ENCODE measurements at regions not wholly inside any gene's neighbourhood (a gene's known extent, or its start where the extent isn't known, plus 50 kb on each side); places are given as distances from the start of the nearest gene placed in this dataset.

- Mint-ChIP-seq H3K4me1 (no peaks in the 10 kb centered on the region), H3K27ac (no peak overlapping the region), H3K27me3 (ENCODE audit: low read depth) (peaks cover 16% of the 10 kb centered on the region), H3K9me3 (peaks cover 28 to 35% of the 10 kb centered on the region in 2 experiments), H3K4me3 (no peak overlapping the region), H3K36me3 (ENCODE audit: insufficient read depth in 1 of 3, low read depth in 3 of 3) (peaks cover 9 to 31% (median 19%) of the 10 kb centered on the region in 3 experiments)
- H3K79me1 ChIP-seq (ENCODE audit: insufficient read depth, low read depth, low read length, poor library complexity, severe bottlenecking): no peaks in the 10 kb centered on the region
- WGBS (ENCODE audit: extremely low coverage, insufficient read length, low lambda C conversion rate): no CpG with 5 or more reads among the region's 2 CpGs
- H4K8ac ChIP-seq (replicated peaks; ENCODE audit: insufficient read length, low read depth, low read length): no peak overlapping the region
- H3K56ac ChIP-seq (ENCODE audit: insufficient read length, low read depth, low read length): no peak overlapping the region
- no peak overlapping the region for H2AK5ac ChIP-seq (ENCODE audit: insufficient read length, low read length)
- TF ChIP-seq CTCF (conservative IDR thresholded peaks at IDR 0.05): no peak
- no peak overlapping the region for H2BK5ac ChIP-seq (ENCODE audit: insufficient read length, low read length)
- H2BK15ac ChIP-seq (ENCODE audit: low read depth, low read length): no peak overlapping the region
- no peaks in the 10 kb centered on the region for H3K23me2 ChIP-seq (ENCODE audit: insufficient read length, low read depth, low read length, poor library complexity, severe bottlenecking)
- H3K27me3 ChIP-seq (ENCODE audit: insufficient read depth, low read length): no peaks in the 10 kb centered on the region
- no peaks in the 10 kb centered on the region for H3K79me2 ChIP-seq (ENCODE audit: insufficient read depth, low read length)
- no peak overlapping the region for H3K18ac ChIP-seq (ENCODE audit: insufficient read length, low read depth, low read length)
- no peaks in the 10 kb centered on the region for H3K4me1 ChIP-seq (ENCODE audit: insufficient read depth, low read length)
- no peak overlapping the region for H3K4me2 ChIP-seq (ENCODE audit: insufficient read depth, insufficient read length, low read length)
- no peak overlapping the region for H3K23ac ChIP-seq (ENCODE audit: insufficient read length, low read depth, low read length)
- H3K9me3 ChIP-seq (ENCODE audit: control insufficient read depth, low read depth, low read length): no peaks in the 10 kb centered on the region
- H2BK120ac ChIP-seq (ENCODE audit: low read depth, low read length, poor library complexity, severe bottlenecking): no peak overlapping the region
- no peak overlapping the region for H4K91ac ChIP-seq (ENCODE audit: insufficient read length, low read depth, low read length)
- H3K4ac ChIP-seq (ENCODE audit: low read depth, low read length): no peak overlapping the region
- no peak overlapping the region for H4K5ac ChIP-seq (ENCODE audit: insufficient read length, low read depth, low read length)
- H4K20me1 ChIP-seq (ENCODE audit: control insufficient read depth, insufficient read depth, insufficient read length): no peaks in the 10 kb centered on the region
- DNase-seq: no peak
- H2BK12ac ChIP-seq (ENCODE audit: insufficient read length, low read depth, low read length): no peak overlapping the region
- H3T11ph ChIP-seq (ENCODE audit: low read length): no peak overlapping the region
- H3K9ac ChIP-seq (ENCODE audit: extremely low read depth, insufficient read length, low read length): no peak overlapping the region
- no peak overlapping the region for H2BK20ac ChIP-seq (ENCODE audit: low read depth, low read length, poor library complexity, severe bottlenecking)
- H2AFZ ChIP-seq (ENCODE audit: low read length): no peak overlapping the region
- no peak overlapping the region for H3K27ac ChIP-seq (ENCODE audit: insufficient read length, low read depth, low read length)
- H3K14ac ChIP-seq (ENCODE audit: insufficient read depth, low read length): no peak overlapping the region
Measured at GRCh38 chr10:108785011-108785410, 1138.3 kb downstream of the XPNPEP1 start.

All from H9 (cell line).